ENCODE measurements at regions not wholly inside any gene's neighbourhood (a gene's known extent, or its start where the extent isn't known, plus 50 kb on each side); places are given as distances from the start of the nearest gene placed in this dataset.

- TF ChIP-seq CTCF (conservative IDR thresholded peaks at IDR 0.05; ENCODE audit: low read length) (no peak), EZH2phosphoT487 (IDR thresholded peaks at IDR 0.05; ENCODE audit: borderline replicate concordance, low read depth, low read length) (no peak)
Observed at GRCh38 chr2:46849721-46850556, 65.7 kb downstream of the MCFD2 start.

Measured in OCI-LY7 (cell line).